SK-N-SH (cell line): ENCODE measurements at regions not wholly inside any gene's neighbourhood (a gene's known extent, or its start where the extent isn't known, plus 50 kb on each side); places are given as distances from the start of the nearest gene placed in this dataset.

Experiments used
- CTCF ChIA-PET: fragments of 300-600, 350-600 bp; formaldehyde crosslinking; extraction: SDS; loops from one replicate; lab custom pipeline; 2021; lab: Yijun Ruan, JAX
- POLR2A ChIA-PET: fragments of 350-600 bp; sonication (Branson Sonifier 250); formaldehyde crosslinking; extraction: SDS; loops from one replicate; lab custom pipeline; 2020; ENCODE audit warnings: antibody characterized with exemption, inconsistent platforms; lab: Yijun Ruan, JAX
- DNase-seq: peaks from one replicate; pipeline ENCODE4 v3.0.0; 2012
- H2AFZ ChIP-seq: fragments of 200-600 bp; sonication (generic); 2 replicates; pipeline ENCODE4 v1.8.1; 2016; ENCODE audit warnings: antibody characterized with exemption, mild to moderate bottlenecking, low read depth
- H3F3A ChIP-seq: fragments of 200-600 bp; sonication (generic); replicated peaks from 2 replicates; pipeline ENCODE3; 2016; ENCODE audit warnings: antibody characterized with exemption, mild to moderate bottlenecking; ENCODE audit not compliant: insufficient read depth
- H3K27ac ChIP-seq, 2 experiments: fragments of 200-500 bp in 1 of 2; fragments of 200-600 bp in 1 of 2; sonication (Bioruptor generic) in 1 of 2; sonication (generic), shearing (Covaris generic) in 1 of 2; 2 replicates each; pipeline versions ENCODE4 v1.5.1 to v1.6.1; 2014 to 2016; ENCODE audit warnings: low read depth in 2 of 2, inconsistent platforms in 1 of 2, low read length in 1 of 2, mild to moderate bottlenecking in 1 of 2, mixed read lengths in 1 of 2
- H3K27me3 ChIP-seq: fragments of 200-600 bp; sonication (generic), shearing (Covaris generic); 2 replicates; pipeline ENCODE4 v1.6.1; 2016; ENCODE audit warnings: mixed run types; ENCODE audit not compliant: insufficient read depth
- H3K36me3 ChIP-seq, 2 experiments: fragments of 200-500 bp in 1 of 2; fragments of 200-600 bp in 1 of 2; sonication (Bioruptor generic) in 1 of 2; sonication (generic) in 1 of 2; replicated peaks in 1 of 2; 2 replicates each; pipeline versions ENCODE3 to v1.5.1; 2014 to 2016; ENCODE audit warnings: low read length in 1 of 2, mild to moderate bottlenecking in 1 of 2; ENCODE audit not compliant: insufficient read depth in 2 of 2, control insufficient read depth in 1 of 2
- H3K4me1 ChIP-seq, 2 experiments: fragments of 200-500 bp in 1 of 2; fragments of 200-600 bp in 1 of 2; sonication (Bioruptor generic) in 1 of 2; sonication (generic), shearing (Covaris generic) in 1 of 2; 2 replicates each; pipeline versions ENCODE4 v1.5.1 to v1.6.1; 2014 to 2016; ENCODE audit warnings: low read depth in 1 of 2, low read length in 1 of 2, mixed run types in 1 of 2; ENCODE audit not compliant: insufficient read depth in 2 of 2, control insufficient read depth in 1 of 2
- H3K4me2 ChIP-seq: fragments of 200-600 bp; sonication (generic), shearing (Covaris generic); 2 replicates; pipeline ENCODE4 v1.6.1; 2017; ENCODE audit warnings: mixed run types
- H3K4me3 ChIP-seq, 2 experiments: fragments of 200-500 bp in 1 of 2; fragments of 200-600 bp in 1 of 2; sonication (Bioruptor generic) in 1 of 2; sonication (generic), shearing (Covaris generic) in 1 of 2; 2 replicates each; pipeline versions ENCODE4 v1.5.1 to v1.8.1; 2014 to 2016; ENCODE audit warnings: low read depth in 2 of 2, inconsistent platforms in 1 of 2, low read length in 1 of 2, mild to moderate bottlenecking in 1 of 2, mixed read lengths in 1 of 2, moderate library complexity in 1 of 2
- H3K79me2 ChIP-seq: fragments of 200-600 bp; sonication (generic); 2 replicates; pipeline ENCODE4 v1.8.1; 2017; ENCODE audit warnings: mild to moderate bottlenecking; ENCODE audit not compliant: insufficient read depth
- H3K9ac ChIP-seq: fragments of 200-600 bp; sonication (generic); 2 replicates; pipeline ENCODE4 v1.6.1; 2017; ENCODE audit warnings: mixed run types
- H3K9me2 ChIP-seq: fragments of 200-600 bp; sonication (generic); 2 replicates; pipeline ENCODE4 v1.6.1; 2017; ENCODE audit warnings: mixed run types
- H3K9me3 ChIP-seq: fragments of 200-600 bp; sonication (generic); 2 replicates; pipeline ENCODE4 v1.6.1; 2017; ENCODE audit warnings: mixed run types, mild to moderate bottlenecking, moderate library complexity
- H4K20me1 ChIP-seq: fragments of 200-600 bp; sonication (generic); 2 replicates; pipeline ENCODE4 v1.6.1; 2017; ENCODE audit warnings: mild to moderate bottlenecking, mixed run types; ENCODE audit not compliant: insufficient read depth
- ELF1 ChIP-seq: IDR thresholded peaks from 2 replicates; pipeline ENCODE4 v1.4.0; 2012
- FOSL2 ChIP-seq: IDR thresholded peaks from 2 replicates; pipeline ENCODE4 v1.4.0; 2012; ENCODE audit warnings: low read depth, mild to moderate bottlenecking, moderate library complexity, borderline replicate concordance
- FOXJ3 ChIP-seq: sonication (generic); formaldehyde crosslinking; IDR thresholded peaks from 2 replicates; pipeline ENCODE4 v1.5.1; 2020; ENCODE audit warnings: mild to moderate bottlenecking, missing genetic modification reagents
- GABPA ChIP-seq: IDR thresholded peaks from 2 replicates; pipeline ENCODE4 v1.4.0; 2012; ENCODE audit warnings: low read depth, mild to moderate bottlenecking
- JUND ChIP-seq: IDR thresholded peaks from 2 replicates; pipeline ENCODE4 v1.4.0; 2012
- MEF2A ChIP-seq: IDR thresholded peaks from 2 replicates; pipeline ENCODE4 v1.4.0; 2012; ENCODE audit warnings: low read depth, borderline replicate concordance
- NFIC ChIP-seq: IDR thresholded peaks from 2 replicates; pipeline ENCODE4 v1.4.0; 2012; ENCODE audit warnings: borderline replicate concordance
- RAD21 ChIP-seq: IDR thresholded peaks from 2 replicates; pipeline ENCODE4 v1.6.1; 2012; ENCODE audit warnings: mild to moderate bottlenecking, low read length
- RCOR1 ChIP-seq: fragments of 150-350 bp; IDR thresholded peaks from 2 replicates; pipeline ENCODE4 v1.6.1; 2017; ENCODE audit warnings: antibody characterized with exemption, low read length
- RFX5 ChIP-seq: IDR thresholded peaks from 2 replicates; pipeline ENCODE4 v1.6.1; 2012; ENCODE audit warnings: mild to moderate bottlenecking, improper control_type of control experiment, low read length
- RXRA ChIP-seq: IDR thresholded peaks from 2 replicates; pipeline ENCODE4 v1.4.0; 2012; ENCODE audit warnings: low read depth, mild to moderate bottlenecking, borderline replicate concordance
- SIN3A ChIP-seq: IDR thresholded peaks from 2 replicates; pipeline ENCODE4 v1.6.1; 2012; ENCODE audit warnings: low read depth, mild to moderate bottlenecking, low read length, moderate library complexity, borderline replicate concordance
- SMC3 ChIP-seq: IDR thresholded peaks from 2 replicates; pipeline ENCODE4 v1.6.1; 2012; ENCODE audit warnings: low read depth, low read length, improper control_type of control experiment
- TAF1 ChIP-seq: IDR thresholded peaks from 2 replicates; pipeline ENCODE4 v1.6.1; 2012; ENCODE audit warnings: low read depth, mild to moderate bottlenecking, low read length, moderate library complexity, borderline replicate concordance
- TEAD4 ChIP-seq: IDR thresholded peaks from 2 replicates; pipeline ENCODE4 v1.4.0; 2012; ENCODE audit warnings: mild to moderate bottlenecking, borderline replicate concordance; ENCODE audit not compliant: insufficient read depth
- YY1 ChIP-seq: IDR thresholded peaks from 2 replicates; pipeline ENCODE4 v1.4.0; 2012; ENCODE audit warnings: low read depth, mild to moderate bottlenecking
- WGBS: methylation state at CpG from one replicate; pipeline ENCODE4 v1.1.6; 2017; ENCODE audit warnings: low lambda C conversion rate; 5-methylcytosine and 5-hydroxymethylcytosine counted together
- TF ChIP-seq, protein P1 (sequence below): fragments of 150-350 bp; IDR thresholded peaks from 2 replicates; pipeline ENCODE4 v1.6.1; 2017; ENCODE audit warnings: antibody characterized with exemption, low read length, low read depth, borderline replicate concordance
- TF ChIP-seq, protein P2 (sequence below): IDR thresholded peaks from 2 replicates; pipeline ENCODE4; 2012
- TF ChIP-seq, protein P3 (sequence below): IDR thresholded peaks from 2 replicates; pipeline ENCODE4 v1.4.0; 2012; ENCODE audit warnings: low read depth, borderline replicate concordance
- TF ChIP-seq, protein P4 (sequence below): IDR thresholded peaks from 2 replicates; pipeline ENCODE4 v1.4.0; 2012; ENCODE audit warnings: low read depth, borderline replicate concordance
- TF ChIP-seq, protein P5 (sequence below): IDR thresholded peaks from 2 replicates; pipeline ENCODE4 v1.4.0; 2012; ENCODE audit warnings: low read depth

DNA sequence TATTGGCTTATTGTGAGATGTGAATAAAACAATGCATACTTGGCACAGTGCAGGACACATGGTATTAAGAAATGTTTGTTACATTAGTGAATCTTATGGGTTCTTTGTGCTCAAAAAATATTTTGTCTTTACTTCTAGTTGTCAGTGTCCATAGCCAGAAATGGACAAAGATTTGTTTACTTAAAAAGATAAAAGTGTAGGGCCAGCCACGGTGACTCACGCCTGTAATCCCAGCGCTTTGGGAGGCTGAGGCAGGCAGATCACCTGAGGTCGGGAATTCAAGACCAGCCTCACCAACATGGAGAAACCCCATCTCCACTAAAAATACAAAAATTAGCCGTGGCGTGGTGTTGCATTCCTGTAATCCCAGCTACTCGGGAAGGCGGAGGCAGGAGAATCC, 654.6 kb upstream of the NEGR1 start:
- Histone ChIP-seq H3K4me1 (peaks cover 0 to 8% of the 10 kb centered on the region in 2 experiments; a peak in 1 of 4 replicates), H3K27me3 (no peaks in the 10 kb centered on the region), H3K36me3 (no peaks in the 10 kb centered on the region), H3K4me2 (no peak overlapping the region), H3K27ac (no peak overlapping the region), H3K9ac (no peak overlapping the region), H3F3A (no peaks in the 10 kb centered on the region), H3K9me2 (no peaks in the 10 kb centered on the region), H3K9me3 (no peaks in the 10 kb centered on the region), H3K79me2 (no peaks in the 10 kb centered on the region), H4K20me1 (no peaks in the 10 kb centered on the region), H2AFZ (no peak overlapping the region), H3K4me3 (no peak overlapping the region)
- no peak for DNase-seq
- WGBS, result 65% methylated on average over 8 of the region's 8 CpGs
- ChIA-PET POLR2A (no interaction called here), CTCF (no interaction called here)
- TF ChIP-seq FOSL2 (no peak), SIN3A (no peak), FOXJ3 (no peak), ELF1 (no peak), RFX5 (no peak), RXRA (no peak), RAD21 (no peak), GABPA (no peak), YY1 (no peak), TAF1 (no peak)
- TF ChIP-seq, protein P1, sequence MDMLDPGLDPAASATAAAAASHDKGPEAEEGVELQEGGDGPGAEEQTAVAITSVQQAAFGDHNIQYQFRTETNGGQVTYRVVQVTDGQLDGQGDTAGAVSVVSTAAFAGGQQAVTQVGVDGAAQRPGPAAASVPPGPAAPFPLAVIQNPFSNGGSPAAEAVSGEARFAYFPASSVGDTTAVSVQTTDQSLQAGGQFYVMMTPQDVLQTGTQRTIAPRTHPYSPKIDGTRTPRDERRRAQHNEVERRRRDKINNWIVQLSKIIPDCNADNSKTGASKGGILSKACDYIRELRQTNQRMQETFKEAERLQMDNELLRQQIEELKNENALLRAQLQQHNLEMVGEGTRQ, result no peak
- TF ChIP-seq, protein P2, sequence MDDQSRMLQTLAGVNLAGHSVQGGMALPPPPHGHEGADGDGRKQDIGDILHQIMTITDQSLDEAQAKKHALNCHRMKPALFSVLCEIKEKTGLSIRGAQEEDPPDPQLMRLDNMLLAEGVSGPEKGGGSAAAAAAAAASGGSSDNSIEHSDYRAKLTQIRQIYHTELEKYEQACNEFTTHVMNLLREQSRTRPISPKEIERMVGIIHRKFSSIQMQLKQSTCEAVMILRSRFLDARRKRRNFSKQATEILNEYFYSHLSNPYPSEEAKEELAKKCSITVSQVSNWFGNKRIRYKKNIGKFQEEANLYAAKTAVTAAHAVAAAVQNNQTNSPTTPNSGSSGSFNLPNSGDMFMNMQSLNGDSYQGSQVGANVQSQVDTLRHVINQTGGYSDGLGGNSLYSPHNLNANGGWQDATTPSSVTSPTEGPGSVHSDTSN, result no peak

DNA sequence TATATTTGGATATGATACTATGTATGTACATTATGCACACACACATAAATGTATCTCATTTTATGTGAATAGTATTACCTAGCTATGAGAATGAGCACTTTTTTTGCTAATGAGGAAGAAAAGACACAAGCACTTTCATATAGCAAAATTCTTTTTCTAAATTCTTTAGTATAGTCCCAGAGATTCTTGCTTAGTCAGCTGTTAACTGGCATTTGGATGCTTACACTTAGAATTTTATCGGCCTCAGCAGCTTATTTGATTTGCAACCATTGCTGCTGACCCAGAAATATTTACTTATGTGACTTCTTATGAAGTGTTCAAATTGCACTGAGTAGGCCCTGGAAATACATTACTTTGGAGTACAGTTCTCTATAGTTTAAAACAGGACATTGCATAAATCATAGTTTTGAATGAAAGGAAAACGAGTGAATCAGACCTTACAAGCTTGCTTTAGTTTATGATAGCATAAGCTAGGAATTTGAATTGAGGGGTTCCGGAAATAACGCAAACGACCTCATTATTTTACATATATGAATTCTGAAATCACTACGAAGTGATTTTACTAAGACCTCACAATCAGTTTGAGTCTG, 653.9 kb upstream of the NEGR1 start:
- Histone ChIP-seq H3K27me3 (no peaks in the 10 kb centered on the region), H3K4me3 (no peak overlapping the region), H3K9me3 (no peaks in the 10 kb centered on the region), H3K27ac (no peak overlapping the region), H2AFZ (0 out of 2 replicates have a peak overlapping the region, but pooled peaks have one; percentile 40), H3K9me2 (no peaks in the 10 kb centered on the region), H3K4me1 (peaks cover 0 to 8% of the 10 kb centered on the region in 2 experiments; a peak in 1 of 4 replicates), H3K9ac (no peak overlapping the region), H3K4me2 (no peak overlapping the region), H3K79me2 (no peaks in the 10 kb centered on the region), H4K20me1 (no peaks in the 10 kb centered on the region), H3K36me3 (no peaks in the 10 kb centered on the region), H3F3A (no peaks in the 10 kb centered on the region)
- 33% methylated on average over 6 of the region's 6 CpGs for WGBS
- DNase-seq, result no peak
- CTCF ChIA-PET, result no interaction called here
- POLR2A ChIA-PET, result no interaction called here
- TF ChIP-seq RAD21 (no peak), SMC3 (no peak), NFIC (no peak), RCOR1 (no peak), GABPA (no peak), JUND (peak; percentile 32; the same call in 1 of the 2 replicates), ELF1 (no peak), MEF2A (0 out of 2 replicates have a peak, but pooled peaks have one; percentile 19), TEAD4 (no peak)
- TF ChIP-seq, protein P1, result no peak
- TF ChIP-seq, protein P3, sequence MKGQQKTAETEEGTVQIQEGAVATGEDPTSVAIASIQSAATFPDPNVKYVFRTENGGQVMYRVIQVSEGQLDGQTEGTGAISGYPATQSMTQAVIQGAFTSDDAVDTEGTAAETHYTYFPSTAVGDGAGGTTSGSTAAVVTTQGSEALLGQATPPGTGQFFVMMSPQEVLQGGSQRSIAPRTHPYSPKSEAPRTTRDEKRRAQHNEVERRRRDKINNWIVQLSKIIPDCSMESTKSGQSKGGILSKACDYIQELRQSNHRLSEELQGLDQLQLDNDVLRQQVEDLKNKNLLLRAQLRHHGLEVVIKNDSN, result no peak
- TF ChIP-seq, protein P4, sequence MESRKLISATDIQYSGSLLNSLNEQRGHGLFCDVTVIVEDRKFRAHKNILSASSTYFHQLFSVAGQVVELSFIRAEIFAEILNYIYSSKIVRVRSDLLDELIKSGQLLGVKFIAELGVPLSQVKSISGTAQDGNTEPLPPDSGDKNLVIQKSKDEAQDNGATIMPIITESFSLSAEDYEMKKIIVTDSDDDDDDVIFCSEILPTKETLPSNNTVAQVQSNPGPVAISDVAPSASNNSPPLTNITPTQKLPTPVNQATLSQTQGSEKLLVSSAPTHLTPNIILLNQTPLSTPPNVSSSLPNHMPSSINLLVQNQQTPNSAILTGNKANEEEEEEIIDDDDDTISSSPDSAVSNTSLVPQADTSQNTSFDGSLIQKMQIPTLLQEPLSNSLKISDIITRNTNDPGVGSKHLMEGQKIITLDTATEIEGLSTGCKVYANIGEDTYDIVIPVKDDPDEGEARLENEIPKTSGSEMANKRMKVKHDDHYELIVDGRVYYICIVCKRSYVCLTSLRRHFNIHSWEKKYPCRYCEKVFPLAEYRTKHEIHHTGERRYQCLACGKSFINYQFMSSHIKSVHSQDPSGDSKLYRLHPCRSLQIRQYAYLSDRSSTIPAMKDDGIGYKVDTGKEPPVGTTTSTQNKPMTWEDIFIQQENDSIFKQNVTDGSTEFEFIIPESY, result no peak
- TF ChIP-seq, protein P2, result peak; percentile 61
- TF ChIP-seq, protein P5, sequence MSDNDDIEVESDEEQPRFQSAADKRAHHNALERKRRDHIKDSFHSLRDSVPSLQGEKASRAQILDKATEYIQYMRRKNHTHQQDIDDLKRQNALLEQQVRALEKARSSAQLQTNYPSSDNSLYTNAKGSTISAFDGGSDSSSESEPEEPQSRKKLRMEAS, result no peak
